OCI-LY1 (cell line): ENCODE measurements at regions not wholly inside any gene's neighbourhood (a gene's known extent, or its start where the extent isn't known, plus 50 kb on each side); places are given as distances from the start of the nearest gene placed in this dataset.

Experiments used
- CTCF ChIP-seq: fragments of 200-600 bp; sonication (generic), shearing (Covaris generic); IDR thresholded peaks from 2 replicates; pipeline ENCODE4 v1.5.1; 2017; ENCODE audit warnings: mild to moderate bottlenecking, antibody characterized with exemption, low read length, moderate library complexity, mixed read lengths
- EZH2 ChIP-seq: fragments of 200-600 bp; sonication (generic), shearing (Covaris generic); IDR thresholded peaks from 2 replicates; pipeline ENCODE4 v1.8.0; 2017; ENCODE audit warnings: borderline replicate concordance, mixed run types, mild to moderate bottlenecking, antibody characterized with exemption, low read length, moderate library complexity, mixed read lengths

DNA sequence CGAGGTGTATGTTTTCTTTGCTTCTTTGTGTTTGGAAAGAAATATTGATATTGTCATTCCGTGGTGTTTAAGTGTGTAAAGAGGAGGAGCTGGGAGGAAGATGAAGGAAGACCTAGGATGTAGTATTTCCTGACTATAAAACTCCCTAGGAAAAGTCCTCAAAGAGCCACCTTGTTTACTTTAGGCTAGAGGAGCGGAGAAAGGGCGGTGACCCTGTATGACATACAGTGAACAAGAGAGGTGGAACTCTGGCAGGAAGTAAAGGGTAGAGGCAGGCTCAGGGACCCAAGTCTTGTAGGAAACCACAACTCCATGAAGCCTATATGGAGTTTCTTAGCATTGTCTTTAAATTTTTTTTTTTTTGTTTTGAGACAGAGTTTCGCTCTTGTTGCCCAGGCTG lies 303.9 kb downstream of the DOCK8 start:
- TF ChIP-seq CTCF, result no peak
- TF ChIP-seq EZH2, result no peak
